ENCODE measurements at regions not wholly inside any gene's neighbourhood (a gene's known extent, or its start where the extent isn't known, plus 50 kb on each side); places are given as distances from the start of the nearest gene placed in this dataset.

DNA sequence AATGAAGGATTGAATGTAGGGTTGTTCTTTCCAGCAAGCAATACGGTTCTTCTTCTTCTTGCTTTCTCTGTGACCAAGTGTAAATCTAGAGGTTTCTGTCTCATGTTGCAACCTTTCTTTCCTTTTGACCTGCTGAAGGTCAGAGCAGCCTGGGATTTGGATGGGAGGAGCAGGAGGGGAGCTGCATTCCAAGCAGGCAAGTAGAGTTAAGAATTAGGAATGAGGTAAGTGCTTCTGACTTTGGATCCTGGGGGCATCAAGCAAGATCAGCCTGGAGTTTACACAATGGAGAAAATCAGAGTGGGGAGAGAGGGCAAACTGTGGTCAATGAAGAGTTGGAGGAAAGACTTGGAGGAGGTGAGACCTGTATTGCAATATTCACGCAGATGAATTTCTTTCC, 225.6 kb upstream of the ZBED5 start (continued):
- no peak for TF ChIP-seq RAD21 (IDR thresholded peaks at IDR 0.05; ENCODE audit: low read depth)
- no peak for TF ChIP-seq ELF1 (IDR thresholded peaks at IDR 0.05; ENCODE audit: borderline replicate concordance, low read depth)
- TF ChIP-seq EZH2phosphoT487 (IDR thresholded peaks at IDR 0.05; ENCODE audit: borderline replicate concordance) = no peak
- no peak for TF ChIP-seq FOSL1 (IDR thresholded peaks at IDR 0.05; ENCODE audit: low read depth)
- no peak for TF ChIP-seq EGR1 (IDR thresholded peaks at IDR 0.05; ENCODE audit: low read depth)
- no peak for TF ChIP-seq SP1 (IDR thresholded peaks at IDR 0.05; ENCODE audit: low read depth)
- TF ChIP-seq, protein P1, sequence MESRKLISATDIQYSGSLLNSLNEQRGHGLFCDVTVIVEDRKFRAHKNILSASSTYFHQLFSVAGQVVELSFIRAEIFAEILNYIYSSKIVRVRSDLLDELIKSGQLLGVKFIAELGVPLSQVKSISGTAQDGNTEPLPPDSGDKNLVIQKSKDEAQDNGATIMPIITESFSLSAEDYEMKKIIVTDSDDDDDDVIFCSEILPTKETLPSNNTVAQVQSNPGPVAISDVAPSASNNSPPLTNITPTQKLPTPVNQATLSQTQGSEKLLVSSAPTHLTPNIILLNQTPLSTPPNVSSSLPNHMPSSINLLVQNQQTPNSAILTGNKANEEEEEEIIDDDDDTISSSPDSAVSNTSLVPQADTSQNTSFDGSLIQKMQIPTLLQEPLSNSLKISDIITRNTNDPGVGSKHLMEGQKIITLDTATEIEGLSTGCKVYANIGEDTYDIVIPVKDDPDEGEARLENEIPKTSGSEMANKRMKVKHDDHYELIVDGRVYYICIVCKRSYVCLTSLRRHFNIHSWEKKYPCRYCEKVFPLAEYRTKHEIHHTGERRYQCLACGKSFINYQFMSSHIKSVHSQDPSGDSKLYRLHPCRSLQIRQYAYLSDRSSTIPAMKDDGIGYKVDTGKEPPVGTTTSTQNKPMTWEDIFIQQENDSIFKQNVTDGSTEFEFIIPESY (IDR thresholded peaks at IDR 0.05; ENCODE audit: extremely low read depth, insufficient replicate concordance, low read length) = no peak
- no peak for TF ChIP-seq CEBPB (IDR thresholded peaks at IDR 0.05; ENCODE audit: low read depth)
- no peak for TF ChIP-seq TCF7L2 (IDR thresholded peaks at IDR 0.05; ENCODE audit: borderline replicate concordance, extremely low read depth, insufficient read depth, insufficient read length)
- TF ChIP-seq JUND (IDR thresholded peaks at IDR 0.05) = no peak

DNA sequence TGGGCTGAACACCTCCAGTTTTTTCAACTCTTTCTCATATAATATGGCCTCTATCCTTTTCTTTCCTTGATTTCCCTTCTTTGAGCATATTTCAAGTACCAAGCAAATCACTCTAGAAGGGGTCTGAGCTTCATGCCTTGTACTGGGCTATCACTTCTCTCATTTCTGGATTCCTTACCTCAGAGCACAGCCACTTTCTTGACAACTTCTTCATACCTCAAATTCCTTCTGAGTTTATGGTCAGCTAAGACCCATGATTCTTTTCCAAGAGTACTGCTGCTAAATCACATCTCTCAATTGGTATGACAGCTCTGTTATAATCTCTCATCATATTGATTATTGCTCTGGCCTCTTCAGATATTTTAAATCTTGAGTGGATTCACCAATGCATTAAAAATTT, 224.8 kb upstream of the ZBED5 start:
- no peaks in the 10 kb centered on the region for H3K36me3 ChIP-seq (ENCODE audit: control insufficient read depth in 1 of 2, insufficient read depth in 2 of 2, low read length in 2 of 2)
- no peak overlapping the region for H3K4me3 ChIP-seq (replicated peaks in 1 of 2; ENCODE audit: low read depth in 1 of 2, low read length in 2 of 2)
- ChIA-PET RAD21 (ENCODE audit: low non-redundant PET in 1 of 2, low total read pairs in 2 of 2, uncharacterized antibody in 2 of 2, unreplicated experiment in 2 of 2) (no interaction called here), CTCF (no interaction called here), POLR2A (no interaction called here)
- H4K20me1 ChIP-seq (ENCODE audit: insufficient read depth) = no peaks in the 10 kb centered on the region
- no peak overlapping the region for H3K27ac ChIP-seq (ENCODE audit: low read depth, low read length)
- H3K9me2 ChIP-seq (ENCODE audit: insufficient read depth) = no peaks in the 10 kb centered on the region
- H3K27me3 ChIP-seq (ENCODE audit: insufficient read depth, low read length) = no peaks in the 10 kb centered on the region
- no peaks in the 10 kb centered on the region for H3K79me2 ChIP-seq (ENCODE audit: insufficient read depth, low read length)
- H3K4me2 ChIP-seq (ENCODE audit: low read length) = no peak overlapping the region
- no peak for TF ChIP-seq RAD21 (IDR thresholded peaks at IDR 0.05; ENCODE audit: low read depth)
- no peak for TF ChIP-seq SIN3A (IDR thresholded peaks at IDR 0.05; ENCODE audit: low read depth)
- TF ChIP-seq SRF (IDR thresholded peaks at IDR 0.05; ENCODE audit: low read depth) = no peak
- no peak overlapping the region for H3K9ac ChIP-seq (ENCODE audit: low read length)
- no peak for DNase-seq (ENCODE audit: low read depth, low spot score)
- no peak overlapping the region for H2AFZ ChIP-seq (ENCODE audit: low read depth, low read length, poor library complexity, severe bottlenecking)
- no peaks in the 10 kb centered on the region for H3K9me3 ChIP-seq (ENCODE audit: control insufficient read depth in 1 of 2, insufficient read depth in 1 of 2, low read depth in 1 of 2, low read length in 2 of 2)
- ATAC-seq = no peak
- BruUV-seq (replicated peaks) = no TSS peak
- no peaks in the 10 kb centered on the region for H3K4me1 ChIP-seq (ENCODE audit: control insufficient read depth in 1 of 2, insufficient read depth in 2 of 2, low read length in 2 of 2)
- intact Hi-C loops (cut with micrococcal nuclease) = no loop called here

All from HCT116 (cell line).